Neural progenitor cell (in vitro differentiated cells): ENCODE measurements at regions not wholly inside any gene's neighbourhood (a gene's known extent, or its start where the extent isn't known, plus 50 kb on each side); places are given as distances from the start of the nearest gene placed in this dataset.

ENCODE experiments used
- CTCF ChIP-seq: fragments of 200-600 bp; sonication (generic); IDR thresholded peaks from 2 replicates; pipeline ENCODE4 v1.5.1; 2017; ENCODE audit warnings: antibody characterized with exemption, mild to moderate bottlenecking
- EZH2 ChIP-seq: fragments of 200-600 bp; sonication (generic); IDR thresholded peaks from 2 replicates; pipeline ENCODE4 v1.6.1; 2017; ENCODE audit warnings: antibody characterized with exemption, mild to moderate bottlenecking, moderate library complexity

GRCh38 chr1:30807318-30808066 is 49.9 kb upstream of the LAPTM5 start:
- TF ChIP-seq CTCF (no peak), EZH2 (no peak)
